GM18520 (cell line): ENCODE measurements at regions not wholly inside any gene's neighbourhood (a gene's known extent, or its start where the extent isn't known, plus 50 kb on each side); places are given as distances from the start of the nearest gene placed in this dataset.

Experiments used
- ATAC-seq: cut with Tn5 transposase; IDR thresholded peaks from one replicate; pipeline ENCODE4 v1.9.1; 2021; ENCODE audit not compliant: unreplicated experiment

DNA sequence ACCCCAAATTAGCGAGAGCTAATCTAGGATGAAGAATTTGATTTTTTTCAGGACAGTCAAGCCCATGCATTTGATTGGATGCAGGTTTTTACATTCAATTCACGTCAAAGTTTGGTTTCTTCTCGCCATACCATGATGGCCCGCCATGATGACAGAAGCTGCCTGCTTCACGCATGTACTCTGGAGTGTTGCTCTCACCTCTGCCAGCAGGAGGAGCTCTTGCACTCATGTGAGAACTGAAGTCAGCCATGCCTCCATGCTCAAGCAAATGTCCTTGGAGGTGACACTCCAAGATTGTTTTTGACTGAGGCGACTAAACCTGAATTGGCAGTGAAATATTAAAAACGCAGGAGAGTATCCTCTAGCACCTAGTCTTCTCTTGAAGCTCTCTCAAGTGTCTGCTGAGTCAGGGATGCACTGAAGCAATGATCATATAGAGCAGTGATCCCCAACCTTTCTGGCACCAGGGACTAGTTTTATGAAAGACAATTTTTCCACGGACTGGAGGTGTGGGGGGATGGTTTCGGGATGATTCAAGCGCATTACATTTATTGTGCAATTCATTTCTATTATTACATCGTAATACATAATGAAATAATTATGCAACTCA is 120.9 kb downstream of the SAMMSON start:
- peak; percentile 99 for ATAC-seq

DNA sequence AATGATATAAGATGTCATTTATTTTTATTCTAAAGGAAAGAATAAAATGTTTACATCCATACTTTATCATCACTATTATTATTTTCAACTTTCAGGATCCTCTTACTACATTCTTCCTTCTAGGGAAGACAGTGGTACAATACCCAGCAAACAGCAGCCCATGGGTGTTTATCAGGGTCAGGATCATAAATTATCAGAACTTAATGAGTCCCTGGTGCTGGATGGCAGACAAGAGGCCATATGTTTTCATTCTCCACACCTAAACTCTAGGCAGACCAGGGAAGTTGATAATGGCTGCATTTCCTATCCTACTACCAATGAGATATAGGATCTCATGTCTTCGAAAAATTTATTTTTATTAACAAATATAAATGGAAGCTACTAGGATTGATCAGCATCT is 127.7 kb downstream of the SAMMSON start:
- ATAC-seq, result no peak

DNA sequence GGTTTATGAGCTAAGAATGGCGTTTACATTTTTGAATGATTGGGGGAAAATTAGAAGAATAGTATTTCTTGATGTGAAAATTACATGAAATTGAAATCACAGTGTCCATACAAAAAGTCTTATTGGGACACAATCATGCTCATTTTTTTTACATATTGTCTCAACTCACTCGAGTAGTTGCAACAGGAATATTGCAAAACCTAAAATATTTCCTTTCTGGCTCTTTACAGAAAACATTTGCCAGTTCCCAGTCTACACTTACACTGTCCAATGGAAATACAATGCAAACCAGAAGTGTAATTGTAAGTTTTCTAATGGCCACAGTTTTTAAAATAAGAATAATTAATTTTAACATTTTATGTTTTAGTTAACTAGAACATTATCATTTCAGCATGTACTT is 137.8 kb downstream of the SAMMSON start:
- no peak for ATAC-seq

DNA sequence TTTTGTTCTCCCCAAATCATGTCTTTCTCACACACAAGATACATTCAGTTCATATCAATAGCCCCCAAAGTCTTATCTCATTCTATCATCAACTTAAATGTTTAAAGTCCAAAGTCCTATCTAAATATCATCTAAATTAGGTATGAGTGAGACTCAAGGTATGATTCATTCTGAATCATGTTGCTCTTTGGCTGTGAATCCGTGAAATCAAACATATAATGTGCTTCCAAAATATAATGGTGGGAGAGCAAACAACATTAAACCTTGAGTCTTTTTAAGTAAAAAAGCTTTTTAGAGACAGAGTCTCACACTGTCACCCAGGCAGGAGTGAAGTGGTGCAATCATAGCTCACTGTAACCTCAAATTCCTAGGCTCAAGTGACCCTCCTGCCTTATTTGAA is 139.1 kb downstream of the SAMMSON start:
- no peak for ATAC-seq
